ENCODE measurements at regions not wholly inside any gene's neighbourhood (a gene's known extent, or its start where the extent isn't known, plus 50 kb on each side); places are given as distances from the start of the nearest gene placed in this dataset.

- Histone ChIP-seq H3K27ac (no peak overlapping the region), H3K9me3 (no peaks in the 10 kb centered on the region), H3K4me3 (no peak overlapping the region), H3K4me1 (no peaks in the 10 kb centered on the region), H3K36me3 (no peaks in the 10 kb centered on the region), H3K27me3 (peaks cover 0 to 33% (median 0%) of the 10 kb centered on the region in 4 donors)
- no peak for TF ChIP-seq CTCF (IDR thresholded peaks at IDR 0.05)
- no peak for TF ChIP-seq POLR2A (IDR thresholded peaks at IDR 0.05)
- no peak for DNase-seq
- 47 to 66% methylated on average over 5 of the region's 5 CpGs for WGBS, 2 donors
- intact Hi-C loops (cut with DNase I): no loop called here
Observed at GRCh38 chr11:33448461-33449130, 191.4 kb downstream of the HIPK3 start.

GRCh38 chr11:33445761-33446161 lies 188.6 kb downstream of the HIPK3 start:
- WGBS, 2 donors: 88 to 100% methylated on average over 1 of the region's 1 CpG
- Histone ChIP-seq H3K4me1 (no peaks in the 10 kb centered on the region), H3K27ac (no peak overlapping the region), H3K27me3 (peaks cover 0 to 22% (median 0%) of the 10 kb centered on the region in 4 donors), H3K4me3 (no peak overlapping the region), H3K9me3 (no peaks in the 10 kb centered on the region), H3K36me3 (no peaks in the 10 kb centered on the region)
- no peak for TF ChIP-seq CTCF (IDR thresholded peaks at IDR 0.05)
- TF ChIP-seq POLR2A (IDR thresholded peaks at IDR 0.05): no peak
- intact Hi-C loops (cut with DNase I): no loop called here
- no peak for DNase-seq

DNA sequence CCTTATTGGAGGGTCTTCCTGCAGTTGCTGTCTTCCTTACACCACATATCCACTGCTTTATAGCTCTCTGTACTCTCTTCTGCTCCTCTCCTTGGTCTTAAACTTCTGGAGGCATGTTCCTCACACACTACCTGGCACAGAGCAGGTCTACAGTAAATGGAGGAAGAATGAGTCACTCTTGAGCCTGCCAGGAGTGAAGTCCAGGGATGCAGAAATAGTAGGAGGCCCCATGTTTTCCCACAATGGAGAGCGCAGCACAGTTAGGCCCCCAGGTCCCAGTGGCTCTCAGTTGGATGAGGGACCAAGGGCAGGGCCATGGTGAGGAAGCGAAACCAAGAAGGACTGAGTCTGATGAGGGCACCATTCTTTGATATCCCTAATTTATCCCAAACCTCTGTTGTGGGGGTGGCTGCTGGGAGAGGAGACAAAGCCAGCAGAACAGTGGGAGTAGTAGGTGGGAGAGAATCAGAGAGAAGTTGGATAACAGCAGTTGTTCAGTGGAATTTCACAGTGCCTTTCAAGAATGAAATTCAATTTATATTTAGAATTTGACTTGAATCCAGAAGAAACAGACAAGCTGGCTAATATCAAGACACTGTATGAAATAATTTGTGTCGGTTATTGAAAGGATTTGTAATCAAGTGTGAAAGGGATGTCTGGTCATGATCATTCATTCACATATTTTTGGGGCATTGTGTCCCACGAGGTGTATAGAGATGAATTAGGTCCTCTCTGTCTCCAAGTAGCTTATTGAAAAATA lies 187.8 kb downstream of the HIPK3 start:
- TF ChIP-seq POLR2A (IDR thresholded peaks at IDR 0.05): no peak
- no peak for TF ChIP-seq CTCF (IDR thresholded peaks at IDR 0.05)
- intact Hi-C loops (cut with DNase I): no loop called here
- Histone ChIP-seq H3K27me3 (peaks cover 0 to 15% (median 0%) of the 10 kb centered on the region in 4 donors), H3K4me3 (no peak overlapping the region), H3K9me3 (no peaks in the 10 kb centered on the region), H3K27ac (no peak overlapping the region), H3K36me3 (no peaks in the 10 kb centered on the region), H3K4me1 (no peaks in the 10 kb centered on the region)
- WGBS, 2 donors: 54 to 61% methylated on average over 3 to 4 of the region's 4 CpGs
- no peak for DNase-seq

- H3K36me3 ChIP-seq: no peaks in the 10 kb centered on the region
- TF ChIP-seq CTCF (IDR thresholded peaks at IDR 0.05) (no peak), POLR2A (IDR thresholded peaks at IDR 0.05) (no peak)
- no peak for DNase-seq
- no peak overlapping the region for H3K4me3 ChIP-seq
- intact Hi-C loops (cut with DNase I): no loop called here
- peaks cover 0 to 7% (median 0%) of the 10 kb centered on the region in 4 donors for H3K27me3 ChIP-seq
- H3K9me3 ChIP-seq: no peaks in the 10 kb centered on the region
- no peaks in the 10 kb centered on the region for H3K4me1 ChIP-seq
- H3K27ac ChIP-seq: no peak overlapping the region
Observed at GRCh38 chr11:33443684-33444083, 186.5 kb downstream of the HIPK3 start.

- Histone ChIP-seq H3K36me3 (no peaks in the 10 kb centered on the region), H3K9me3 (peaks cover 0 to 6% (median 0%) of the 10 kb centered on the region in 3 donors), H3K27me3 (no peaks in the 10 kb centered on the region), H3K27ac (no peak overlapping the region), H3K4me1 (no peaks in the 10 kb centered on the region), H3K4me3 (no peak overlapping the region)
- intact Hi-C loops (cut with DNase I): no loop called here
- DNase-seq: no peak
- no peak for TF ChIP-seq POLR2A (IDR thresholded peaks at IDR 0.05)
- no peak for TF ChIP-seq CTCF (IDR thresholded peaks at IDR 0.05)
- 64 to 70% methylated on average over 6 to 7 of the region's 7 CpGs for WGBS, 2 donors
Observed at GRCh38 chr11:33438301-33438700, 181.1 kb downstream of the HIPK3 start.
